GM19023 (cell line): ENCODE measurements at regions not wholly inside any gene's neighbourhood (a gene's known extent, or its start where the extent isn't known, plus 50 kb on each side); places are given as distances from the start of the nearest gene placed in this dataset.
"Not testable (repeated sequence)": the region's sequence is repeated elsewhere in the genome, so short reads cannot be mapped to it uniquely, and the experiment has no call there.

Experiments
- ATAC-seq: cut with Tn5 transposase; IDR thresholded peaks from one replicate; pipeline ENCODE4 v1.9.1; 2021; ENCODE audit warnings: mild to moderate bottlenecking, moderate library complexity; ENCODE audit not compliant: unreplicated experiment

DNA sequence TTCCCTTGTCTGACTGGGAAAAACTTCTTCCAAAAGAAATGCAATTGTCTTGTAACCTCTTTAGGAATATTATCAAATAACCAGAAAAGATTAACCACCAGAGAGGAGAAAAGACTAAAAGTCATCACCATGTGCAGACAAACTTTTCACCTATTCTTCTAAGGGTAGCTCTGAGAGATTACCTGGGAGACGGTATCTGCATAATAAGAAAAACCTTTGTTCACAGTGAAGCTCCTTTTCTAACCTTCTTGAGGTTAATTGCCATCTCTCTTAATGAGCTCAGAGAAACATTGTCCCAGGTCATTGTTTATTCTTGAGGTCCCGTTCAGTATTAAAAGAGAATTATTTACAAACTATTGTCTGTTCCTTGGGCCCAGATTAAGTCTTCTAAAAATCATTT, 1091.2 kb upstream of the LRRTM1 start:
- ATAC-seq: no peak

DNA sequence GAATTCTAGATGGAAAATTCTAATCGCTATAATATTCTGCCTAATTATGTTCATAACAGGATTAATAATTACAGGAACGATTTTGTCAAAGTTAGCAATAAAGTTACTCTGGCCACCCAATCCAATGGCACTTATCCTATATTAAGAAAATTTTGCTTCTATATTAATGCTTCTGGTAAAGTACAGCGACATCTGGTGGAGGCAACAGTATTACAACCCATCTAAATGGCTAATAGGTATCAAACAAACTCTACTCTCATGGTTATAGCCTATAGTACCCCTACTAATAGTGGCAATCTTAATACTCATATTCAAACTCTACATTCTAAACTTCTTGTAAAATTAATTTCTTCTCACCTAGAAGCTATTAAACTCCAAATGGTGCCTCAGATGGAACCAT, 1084.7 kb upstream of the LRRTM1 start:
- ATAC-seq: no peak

DNA sequence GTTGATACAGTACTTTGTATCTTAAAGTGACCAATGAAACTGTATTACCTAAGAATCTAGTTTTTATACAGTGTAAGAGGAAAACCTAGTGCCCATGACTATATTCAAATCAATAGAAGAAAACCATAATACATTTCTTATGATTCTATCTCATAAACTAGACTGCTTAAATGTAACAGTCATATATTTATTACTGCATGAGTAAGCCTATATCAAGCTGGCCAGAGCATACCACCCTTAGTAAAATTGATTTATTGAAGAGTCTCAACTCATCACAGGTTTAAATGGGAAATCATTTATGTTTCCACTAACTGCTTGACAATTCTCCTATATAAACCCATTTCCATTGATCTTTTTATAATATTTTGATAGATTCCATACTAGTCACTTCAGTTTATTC, 1059.2 kb upstream of the LRRTM1 start:
- ATAC-seq: no peak

DNA sequence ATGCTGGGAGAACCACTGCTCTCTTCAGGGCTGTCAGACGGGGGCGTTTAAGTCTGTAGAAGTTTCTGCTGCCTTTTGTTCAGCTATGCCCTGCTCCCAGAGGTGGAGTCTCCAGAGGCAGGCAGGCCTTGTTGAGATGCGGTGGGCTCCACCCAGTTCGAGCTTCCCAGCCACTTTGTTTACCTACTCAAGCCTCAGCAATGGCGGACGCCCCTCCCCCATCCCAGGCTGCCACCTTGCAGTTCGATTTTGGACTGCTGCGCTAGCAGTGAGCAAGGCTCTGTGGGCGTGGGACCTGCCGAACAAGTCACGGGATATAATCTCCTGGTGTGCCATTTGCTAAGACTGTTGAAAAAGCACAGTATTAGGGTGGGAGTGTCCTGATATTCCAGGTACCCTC, 1057.9 kb upstream of the LRRTM1 start:
- ATAC-seq: not testable (repeated sequence)

DNA sequence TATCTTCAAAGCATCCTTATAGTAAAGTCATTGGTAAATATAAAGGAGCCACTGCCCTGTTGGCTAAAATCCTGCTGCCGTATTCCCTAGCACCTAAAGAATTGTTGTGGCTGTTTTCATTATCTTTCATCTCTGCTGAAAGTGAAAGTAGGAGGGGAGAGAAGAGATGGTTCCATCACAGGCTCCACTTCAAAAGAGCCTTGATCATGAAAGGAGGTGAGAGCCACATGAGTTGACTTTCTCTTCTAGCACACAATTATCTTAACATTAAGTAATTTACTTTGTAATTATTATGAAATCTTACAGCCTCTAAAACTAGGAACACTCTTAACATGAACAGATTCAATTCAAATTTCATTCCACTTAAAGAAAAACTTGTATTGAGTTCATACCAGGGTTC, 1050.9 kb upstream of the LRRTM1 start:
- ATAC-seq: no peak

DNA sequence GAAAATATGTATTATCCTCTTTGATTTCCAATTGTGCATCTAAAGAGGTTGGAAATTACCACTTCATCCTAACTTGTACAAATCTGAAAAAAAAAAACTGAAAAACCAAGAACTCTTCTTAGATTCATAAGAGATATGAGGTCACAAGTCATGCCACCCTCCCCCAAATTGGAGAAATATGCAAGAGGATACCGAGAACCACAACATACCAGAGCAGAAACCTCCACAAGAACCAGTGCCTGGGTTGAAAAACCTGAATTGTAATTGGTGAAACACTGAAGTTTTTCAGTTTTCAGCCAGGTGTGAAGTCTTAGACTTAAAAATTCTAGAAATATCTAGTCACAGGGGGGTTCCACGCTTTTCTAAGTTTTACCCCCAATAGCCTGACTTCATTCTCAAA, 1029.5 kb upstream of the LRRTM1 start:
- no peak for ATAC-seq

DNA sequence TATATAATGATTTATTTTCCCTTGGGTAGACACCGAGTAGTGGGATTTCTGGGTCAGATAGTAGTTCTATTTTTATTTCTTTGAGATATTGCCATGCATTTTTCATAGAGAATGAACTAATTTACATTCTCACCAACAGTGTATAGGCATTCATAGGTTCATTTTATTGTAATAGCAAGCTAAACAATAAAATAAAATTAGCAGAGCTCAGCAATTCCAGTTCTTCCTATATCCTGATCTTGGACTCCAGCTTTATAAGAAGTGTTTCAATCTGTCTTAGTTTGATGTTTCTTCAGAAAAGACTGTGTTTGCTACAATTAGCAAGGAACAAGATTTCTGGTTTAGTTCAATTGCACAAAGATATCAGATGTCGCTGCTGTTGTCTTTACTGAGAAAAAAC, 1024.4 kb upstream of the LRRTM1 start:
- no peak for ATAC-seq

DNA sequence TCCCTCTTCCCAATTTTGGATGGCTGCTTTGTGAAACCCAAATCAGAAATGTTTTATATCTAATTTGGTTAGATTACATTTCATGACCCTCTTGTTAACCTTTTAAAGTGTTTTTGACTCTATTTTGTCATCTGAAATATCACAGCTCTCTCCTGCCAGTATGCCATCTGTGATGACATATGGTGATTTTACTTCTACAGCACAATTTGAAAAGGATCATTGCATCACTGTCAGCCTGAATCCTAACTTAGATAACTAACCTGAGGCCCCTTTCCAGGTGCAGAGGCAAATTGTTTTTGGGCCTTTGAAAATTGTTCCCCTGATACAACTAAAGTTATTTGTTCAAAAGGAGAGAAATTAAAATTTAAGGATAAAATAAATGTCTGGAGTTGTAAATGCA, 1023.4 kb upstream of the LRRTM1 start:
- no peak for ATAC-seq

DNA sequence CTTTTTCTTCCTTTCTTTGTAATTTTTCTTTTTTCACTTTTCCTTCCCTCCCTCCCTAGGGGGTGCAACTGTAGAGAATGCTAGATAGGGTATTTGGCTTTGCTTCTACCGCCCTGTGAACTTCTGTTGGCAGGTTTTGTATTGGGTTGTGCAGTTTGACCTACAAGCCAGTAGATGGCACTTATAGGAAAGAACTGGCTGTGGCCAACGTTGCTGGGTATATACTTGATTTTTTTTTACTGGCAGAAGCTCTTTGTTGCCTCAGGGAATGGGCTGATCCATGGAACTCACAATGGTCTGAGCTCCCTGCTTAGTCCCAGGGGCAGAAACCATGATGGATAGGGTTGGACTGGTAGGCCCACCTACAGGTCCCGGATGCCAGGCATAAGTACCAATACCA, 1019.5 kb upstream of the LRRTM1 start:
- no peak for ATAC-seq

DNA sequence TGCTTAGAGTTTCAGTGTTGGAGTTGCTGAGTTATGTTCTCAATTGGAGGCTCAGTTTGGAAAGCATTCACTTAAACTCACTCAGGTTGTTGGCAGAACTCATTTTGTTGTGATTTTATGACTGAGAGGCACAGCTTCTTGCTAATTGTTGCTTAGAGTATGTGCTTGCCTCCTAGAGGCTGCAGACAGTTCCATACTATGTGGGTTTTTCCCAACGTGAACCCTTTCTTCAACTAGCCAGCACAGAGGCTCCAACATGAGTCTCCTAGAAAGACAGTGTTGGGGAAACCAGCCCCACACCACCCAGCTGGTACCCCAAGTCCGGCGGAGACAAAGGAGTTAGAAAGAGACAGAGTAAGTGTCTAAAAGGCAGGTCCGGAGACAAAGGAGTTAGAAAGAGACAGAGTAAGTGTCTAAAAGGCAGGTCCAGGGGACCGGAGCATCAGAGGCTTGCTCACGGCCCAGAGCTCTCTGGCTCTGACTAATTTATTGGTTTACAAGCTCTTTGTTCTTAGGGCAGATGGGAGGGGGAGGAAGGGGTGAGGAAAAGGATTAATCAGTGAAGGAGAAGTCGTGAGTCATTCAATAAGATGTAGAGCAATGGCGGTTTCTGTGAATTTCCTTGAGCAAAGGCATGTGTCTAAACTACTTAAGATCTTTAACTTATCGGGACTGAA, 999.7 kb upstream of the LRRTM1 start:
- ATAC-seq: no peak

DNA sequence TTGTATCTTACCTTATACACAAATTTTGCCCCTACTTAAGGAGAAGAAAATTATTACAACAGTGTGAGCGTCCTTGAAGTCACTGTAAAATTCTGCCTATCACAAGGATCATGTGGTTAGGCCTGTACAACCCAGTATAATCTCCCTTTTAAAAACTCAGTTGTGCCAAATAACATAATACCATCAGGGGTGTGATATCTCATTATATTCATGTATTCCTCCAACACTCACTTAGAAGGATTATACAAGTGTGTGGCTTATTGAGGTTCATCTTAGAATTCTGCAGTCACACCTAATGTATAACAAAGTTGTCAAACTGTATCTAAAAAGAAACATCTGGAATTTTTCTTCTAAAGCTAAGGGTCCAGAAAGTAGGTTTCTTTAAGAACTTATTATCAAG, 998.8 kb upstream of the LRRTM1 start:
- ATAC-seq: no peak

DNA sequence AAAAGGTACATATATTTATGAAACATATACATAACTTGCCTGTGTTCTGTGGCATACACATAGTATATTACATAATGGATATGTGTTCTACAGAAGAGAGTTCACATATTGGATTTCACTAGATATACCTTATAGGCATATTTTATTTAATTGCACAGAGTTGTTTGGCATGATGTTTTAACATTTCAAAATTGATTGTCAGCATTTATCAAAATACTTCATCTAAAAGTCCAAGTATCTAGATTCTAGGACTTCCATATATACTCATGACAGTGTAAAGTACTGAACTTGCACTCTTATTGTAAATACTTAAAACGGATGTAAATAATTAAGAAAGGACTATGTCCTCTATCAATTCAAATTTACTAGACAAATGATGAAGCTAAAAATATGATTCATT, 995.3 kb upstream of the LRRTM1 start:
- no peak for ATAC-seq

DNA sequence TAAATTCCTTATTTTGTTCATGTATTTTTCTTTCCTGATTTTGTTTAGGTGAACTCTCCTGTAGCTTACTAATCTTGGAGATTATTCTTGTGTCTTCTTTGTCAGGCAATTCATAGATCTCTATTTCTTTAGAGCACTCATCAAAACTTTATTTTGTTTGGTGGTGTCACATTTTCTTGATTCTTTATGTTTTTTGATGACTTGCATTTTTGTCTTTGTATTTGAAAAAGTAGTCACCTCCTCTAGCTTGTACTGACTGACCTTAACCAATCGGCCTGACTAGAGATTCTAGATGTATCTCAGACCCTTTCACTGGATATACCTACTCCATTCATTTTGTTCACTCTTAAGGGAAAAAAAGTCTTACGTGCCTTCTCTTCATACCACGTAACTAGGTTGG, 986.3 kb upstream of the LRRTM1 start:
- ATAC-seq: no peak

DNA sequence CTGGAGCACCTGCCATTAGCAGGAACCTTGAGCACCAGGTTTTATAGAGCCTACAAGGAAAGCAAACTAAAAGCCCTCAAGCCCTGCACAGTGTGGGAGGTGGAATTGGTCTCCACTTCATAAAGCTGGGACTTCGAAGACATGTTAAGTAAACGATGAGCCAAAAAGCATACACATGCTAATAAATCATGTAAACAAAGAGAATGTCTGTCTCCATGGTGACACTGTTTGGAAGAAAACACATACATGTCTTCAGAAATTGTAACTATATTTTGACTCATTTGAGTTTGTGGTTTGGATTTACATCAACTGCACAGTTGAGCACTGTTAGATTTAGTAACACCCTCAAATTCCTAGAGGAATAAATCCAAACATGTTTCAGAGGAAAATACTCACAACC, 978.5 kb upstream of the LRRTM1 start:
- no peak for ATAC-seq

DNA sequence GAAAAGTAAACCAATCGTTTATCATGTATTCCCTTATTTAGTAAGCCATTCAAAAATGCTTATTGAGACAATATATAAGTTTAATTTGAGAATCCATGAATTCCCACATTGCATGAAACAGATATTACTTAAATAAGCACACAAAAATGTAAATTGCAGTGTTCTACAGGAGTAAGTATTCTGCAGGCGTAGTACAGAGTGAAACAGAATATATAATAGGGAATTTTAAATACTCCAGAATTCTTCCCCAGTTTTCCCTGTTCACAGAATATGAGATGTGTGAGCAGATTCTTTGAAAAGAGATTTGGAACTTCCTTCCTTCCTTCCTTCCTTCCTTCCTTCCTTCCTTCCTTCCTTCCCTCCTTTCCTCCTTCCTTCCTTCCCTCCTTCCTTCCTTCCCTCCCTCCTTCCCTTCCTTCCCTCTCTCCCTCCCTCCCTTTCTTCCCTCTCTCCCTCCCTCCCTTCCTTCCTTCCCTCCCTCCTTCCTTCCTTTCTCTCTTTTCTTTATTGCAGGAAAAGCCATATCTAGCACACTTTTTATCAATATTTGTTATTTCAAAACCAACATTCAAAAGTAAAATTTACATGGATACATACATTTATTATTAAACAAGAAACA, 977.7 kb upstream of the LRRTM1 start:
- no peak for ATAC-seq

DNA sequence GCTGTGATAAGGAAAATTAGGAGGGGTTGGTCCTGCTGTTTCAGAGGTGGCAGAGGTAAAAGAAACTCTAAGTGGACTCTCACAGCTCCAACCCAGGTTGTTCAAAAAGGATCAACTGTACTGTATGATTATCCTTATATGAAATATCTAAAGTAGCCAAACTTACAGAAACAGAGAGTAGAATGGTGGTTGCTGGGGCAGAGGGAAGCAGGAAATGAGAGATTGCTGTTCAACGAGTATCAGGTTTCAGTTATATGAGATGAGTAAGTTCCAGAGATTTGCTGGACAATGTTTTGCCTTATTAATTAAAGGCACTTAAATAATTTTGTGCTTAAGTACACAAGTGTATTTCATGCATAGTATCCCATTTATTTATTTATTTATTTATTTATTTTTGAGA, 972.0 kb upstream of the LRRTM1 start:
- ATAC-seq: no peak

DNA sequence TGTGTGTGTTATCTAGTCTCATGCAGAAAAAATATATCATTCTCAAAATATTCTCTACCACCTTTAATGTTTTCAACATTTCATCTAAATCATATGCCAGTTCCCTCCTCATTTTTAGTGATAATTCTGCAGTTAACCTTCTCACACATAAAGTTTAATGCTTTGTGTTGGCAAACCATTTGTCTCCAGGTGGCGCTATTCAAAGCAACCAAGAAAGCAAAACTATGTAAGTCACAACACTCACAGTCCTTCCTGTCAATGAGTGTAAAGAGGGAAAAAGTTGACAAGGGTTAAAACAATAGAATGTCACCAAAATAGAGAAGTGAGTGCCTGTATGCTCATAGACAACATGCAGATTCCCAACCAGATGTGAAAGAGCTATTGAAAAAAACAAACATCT, 961.6 kb upstream of the LRRTM1 start:
- ATAC-seq: no peak

DNA sequence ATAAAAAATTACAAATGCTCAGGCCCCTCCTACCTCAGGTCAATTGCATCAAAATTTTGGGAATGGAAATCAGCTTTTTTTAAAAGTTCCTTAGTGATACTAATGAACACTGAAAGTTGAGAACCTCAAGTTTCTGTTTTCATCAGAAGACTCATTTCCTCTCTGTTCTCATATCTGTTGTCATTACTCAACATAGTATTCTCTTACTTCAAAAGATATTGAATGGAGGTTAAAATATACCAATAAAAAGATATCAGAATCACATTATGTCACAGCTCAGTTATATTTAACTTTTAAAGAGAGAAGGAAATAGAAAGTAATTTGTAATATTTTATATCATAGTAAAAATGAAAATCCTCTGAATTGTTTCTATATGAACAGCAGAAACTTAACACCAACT, 959.4 kb upstream of the LRRTM1 start:
- ATAC-seq: no peak

DNA sequence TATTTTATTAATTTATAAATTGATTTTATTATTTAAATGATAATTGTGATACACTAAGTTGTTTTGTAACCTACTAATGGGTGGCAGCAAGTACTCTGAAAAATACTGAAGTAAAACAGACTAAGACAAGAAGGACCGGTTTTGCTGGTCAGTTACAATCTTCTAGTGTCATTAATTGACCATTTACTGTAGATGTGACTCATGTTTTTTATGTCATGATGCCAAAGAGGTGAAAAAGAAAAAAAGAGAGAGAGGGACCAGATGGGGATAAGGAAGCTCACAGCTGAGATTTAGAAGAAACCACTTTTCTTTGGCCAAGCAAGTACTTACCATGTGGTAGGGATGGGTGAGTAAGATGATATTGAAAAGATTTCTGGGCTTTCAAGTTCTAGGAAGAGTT, 955.8 kb upstream of the LRRTM1 start:
- no peak for ATAC-seq

DNA sequence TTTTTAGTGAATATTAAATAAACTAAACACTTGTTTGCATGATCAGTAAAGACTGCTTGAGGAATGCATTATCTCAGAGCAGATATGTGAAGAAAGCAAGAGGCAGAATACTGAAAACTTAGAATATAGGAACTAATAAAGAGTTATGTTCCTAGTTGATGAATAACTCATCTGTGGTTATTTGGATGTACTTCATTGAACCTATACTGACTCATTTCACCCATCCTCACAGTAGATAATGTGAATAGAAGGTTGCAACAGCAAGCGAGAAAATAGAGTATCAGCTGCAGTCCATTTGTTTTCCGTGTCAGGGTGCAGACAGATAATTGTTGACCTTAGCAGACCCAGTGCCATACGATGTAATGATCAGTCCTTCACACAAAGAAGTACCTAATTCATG, 945.7 kb upstream of the LRRTM1 start:
- peak; percentile 62 for ATAC-seq

DNA sequence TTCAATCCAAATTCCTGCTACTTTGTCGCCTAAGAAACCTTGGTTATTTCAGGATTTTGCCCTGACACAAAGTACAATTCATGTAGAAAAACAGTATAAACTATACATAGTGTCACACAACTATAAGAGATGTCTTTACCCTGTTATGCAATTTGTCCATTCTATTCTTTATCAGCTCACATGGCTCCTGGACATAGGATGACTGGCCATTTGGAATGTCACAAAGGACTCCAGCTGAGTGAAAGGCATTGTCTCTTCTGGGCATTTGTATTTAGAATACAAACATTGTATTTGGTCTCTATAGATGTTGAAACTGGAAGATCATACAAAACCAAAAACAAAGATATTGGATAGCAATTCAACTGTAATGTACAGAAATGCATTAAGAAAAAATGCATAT, 944.6 kb upstream of the LRRTM1 start:
- no peak for ATAC-seq

DNA sequence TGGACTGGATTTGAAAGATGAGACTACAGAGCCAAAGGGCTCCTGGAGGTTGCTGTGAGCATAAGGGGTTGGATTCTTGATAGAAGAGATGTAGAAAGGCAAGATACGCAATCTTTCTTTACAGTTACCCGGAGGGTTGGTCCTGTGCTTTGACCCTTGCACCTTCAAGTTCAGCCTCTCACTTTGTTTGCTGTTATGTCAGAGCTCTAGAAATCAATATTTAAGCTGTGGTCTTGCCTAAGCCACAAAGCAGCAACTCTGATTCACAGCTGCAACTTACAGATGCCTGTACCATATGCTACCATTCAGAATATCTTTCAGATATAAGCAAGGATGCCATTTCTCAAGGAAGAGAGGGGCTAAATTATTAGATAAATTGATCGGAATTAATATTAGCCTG, 943.1 kb upstream of the LRRTM1 start:
- peak; percentile 53 for ATAC-seq

DNA sequence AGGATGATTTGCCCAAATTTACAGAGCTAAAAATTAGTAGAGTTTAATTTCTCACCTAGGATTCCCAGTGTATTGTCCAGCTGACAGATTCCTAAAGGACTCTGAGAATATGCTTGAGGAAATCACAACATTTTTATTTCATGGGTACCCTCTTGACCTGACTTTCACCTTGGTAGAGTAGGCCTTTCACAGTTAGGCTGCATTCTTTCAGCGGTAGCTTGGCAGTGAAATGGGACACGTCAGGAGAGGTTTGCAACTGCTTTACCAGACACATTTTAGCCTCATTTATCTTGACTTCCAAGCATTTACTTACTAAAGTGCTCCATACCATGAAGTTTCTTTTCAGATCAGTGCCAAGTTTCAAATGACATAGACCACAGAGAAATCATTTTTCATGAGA, 937.9 kb upstream of the LRRTM1 start:
- no peak for ATAC-seq
